H9 (cell line): ENCODE measurements at regions not wholly inside any gene's neighbourhood (a gene's known extent, or its start where the extent isn't known, plus 50 kb on each side); places are given as distances from the start of the nearest gene placed in this dataset.

Experiments
- DNase-seq: peaks from one replicate; pipeline ENCODE4 v3.0.0-alpha.2; 2017
- H2AFZ ChIP-seq: one replicate; pipeline ENCODE4 v1.6.1; 2013; ENCODE audit warnings: mild to moderate bottlenecking, low read length, control low read depth, moderate library complexity
- H2AK5ac ChIP-seq: 2 replicates; pipeline ENCODE4 v1.6.1; 2013; ENCODE audit warnings: low read length, control low read depth, mixed read lengths; ENCODE audit not compliant: insufficient read length
- H2BK120ac ChIP-seq: one replicate; pipeline ENCODE4 v1.6.1; 2013; ENCODE audit warnings: low read depth, mild to moderate bottlenecking, low read length, control low read depth, inconsistent platforms; ENCODE audit not compliant: poor library complexity, severe bottlenecking
- H2BK12ac ChIP-seq: 2 replicates; pipeline ENCODE4 v1.6.1; 2013; ENCODE audit warnings: low read length, control low read depth, mixed read lengths, low read depth; ENCODE audit not compliant: insufficient read length
- H2BK15ac ChIP-seq: 2 replicates; pipeline ENCODE4 v1.6.1; 2013; ENCODE audit warnings: low read depth, low read length, control low read depth
- H2BK20ac ChIP-seq: one replicate; pipeline ENCODE4 v1.6.1; 2013; ENCODE audit warnings: low read depth, mild to moderate bottlenecking, low read length, control low read depth, inconsistent platforms; ENCODE audit not compliant: poor library complexity, severe bottlenecking
- H2BK5ac ChIP-seq: 2 replicates; pipeline ENCODE4 v1.6.1; 2013; ENCODE audit warnings: low read length, control low read depth, mixed read lengths; ENCODE audit not compliant: insufficient read length
- H3K14ac ChIP-seq: 2 replicates; pipeline ENCODE4 v1.6.1; 2013; ENCODE audit warnings: low read length, control low read depth; ENCODE audit not compliant: insufficient read depth
- H3K18ac ChIP-seq: 2 replicates; pipeline ENCODE4 v1.6.1; 2013; ENCODE audit warnings: low read depth, mild to moderate bottlenecking, mixed read lengths, low read length, control low read depth; ENCODE audit not compliant: insufficient read length
- H3K23ac ChIP-seq: 2 replicates; pipeline ENCODE4 v1.6.1; 2013; ENCODE audit warnings: low read length, control low read depth, mixed read lengths, low read depth; ENCODE audit not compliant: insufficient read length
- H3K23me2 ChIP-seq: 2 replicates; pipeline ENCODE4 v1.6.1; 2013; ENCODE audit warnings: low read depth, mild to moderate bottlenecking, mixed read lengths, low read length, control low read depth; ENCODE audit not compliant: insufficient read length, poor library complexity, severe bottlenecking
- H3K27ac ChIP-seq: 2 replicates; pipeline ENCODE4 v1.5.1; 2013; ENCODE audit warnings: low read length, control low read depth, mixed read lengths, low read depth; ENCODE audit not compliant: insufficient read length
- H3K27me3 ChIP-seq: 2 replicates; pipeline ENCODE4 v1.6.1; 2013; ENCODE audit warnings: low read length, control low read depth, inconsistent platforms; ENCODE audit not compliant: insufficient read depth
- H3K4ac ChIP-seq: 2 replicates; pipeline ENCODE4 v1.6.1; 2013; ENCODE audit warnings: low read depth, mild to moderate bottlenecking, control low read depth, inconsistent platforms, low read length, moderate library complexity
- H3K4me1 ChIP-seq: 2 replicates; pipeline ENCODE4 v1.6.1; 2013; ENCODE audit warnings: low read length, control low read depth, inconsistent platforms; ENCODE audit not compliant: insufficient read depth
- H3K4me2 ChIP-seq: 2 replicates; pipeline ENCODE4 v1.6.1; 2013; ENCODE audit warnings: low read length, control low read depth, mixed read lengths; ENCODE audit not compliant: insufficient read length, insufficient read depth
- H3K56ac ChIP-seq: 2 replicates; pipeline ENCODE4 v1.6.1; 2013; ENCODE audit warnings: low read depth, mild to moderate bottlenecking, mixed read lengths, low read length, control low read depth; ENCODE audit not compliant: insufficient read length
- H3K79me1 ChIP-seq: 2 replicates; pipeline ENCODE4 v1.6.1; 2013; ENCODE audit warnings: low read depth, mild to moderate bottlenecking, moderate library complexity, low read length, control low read depth, inconsistent platforms; ENCODE audit not compliant: insufficient read depth, poor library complexity, severe bottlenecking
- H3K79me2 ChIP-seq: 2 replicates; pipeline ENCODE4 v1.6.1; 2013; ENCODE audit warnings: low read length, control low read depth, inconsistent platforms; ENCODE audit not compliant: insufficient read depth
- H3K9ac ChIP-seq: 2 replicates; pipeline ENCODE4 v1.6.1; 2013; ENCODE audit warnings: low read length, control low read depth, mixed read lengths; ENCODE audit not compliant: insufficient read length; ENCODE audit errors: extremely low read depth
- H3K9me3 ChIP-seq: one replicate; pipeline ENCODE4 v1.6.1; 2013; ENCODE audit warnings: low read depth, low read length, inconsistent platforms; ENCODE audit not compliant: control insufficient read depth
- H3T11ph ChIP-seq: one replicate; pipeline ENCODE4 v1.6.1; 2013; ENCODE audit warnings: mild to moderate bottlenecking, low read length, control low read depth, inconsistent platforms
- H4K20me1 ChIP-seq: one replicate; pipeline ENCODE4 v1.6.1; 2013; ENCODE audit not compliant: control insufficient read depth, insufficient read length, insufficient read depth
- H4K5ac ChIP-seq: 2 replicates; pipeline ENCODE4 v1.6.1; 2013; ENCODE audit warnings: low read depth, mild to moderate bottlenecking, mixed read lengths, low read length, control low read depth; ENCODE audit not compliant: insufficient read length
- H4K8ac ChIP-seq: replicated peaks from 2 replicates; pipeline ENCODE4 v1.6.1; 2013; ENCODE audit warnings: low read length, control low read depth, mixed read lengths, low read depth; ENCODE audit not compliant: insufficient read length
- H4K91ac ChIP-seq: 2 replicates; pipeline ENCODE4 v1.6.1; 2013; ENCODE audit warnings: low read depth, mild to moderate bottlenecking, moderate library complexity, mixed read lengths, low read length, control low read depth; ENCODE audit not compliant: insufficient read length
- H3K27ac Mint-ChIP-seq, 3 experiments: 2 replicates in 2 of 3; 3 replicates in 1 of 3; pipeline ENCODE4 v1.8.0; 2020 to 2021; ENCODE audit warnings: mixed read lengths in 3 of 3, mild to moderate bottlenecking in 1 of 3, moderate library complexity in 1 of 3
- H3K27me3 Mint-ChIP-seq: 2 replicates; pipeline ENCODE4 v1.8.0; 2021; ENCODE audit warnings: low read depth, mild to moderate bottlenecking, moderate library complexity, mixed read lengths
- H3K36me3 Mint-ChIP-seq, 3 experiments: 2 replicates in 2 of 3; 3 replicates in 1 of 3; pipeline ENCODE4 v1.8.0; 2020 to 2021; ENCODE audit warnings: low read depth in 3 of 3, mixed read lengths in 3 of 3; ENCODE audit not compliant: insufficient read depth in 1 of 3
- H3K4me1 Mint-ChIP-seq, 2 experiments: 2 replicates each; pipeline ENCODE4 v1.8.0; 2020; ENCODE audit warnings: mixed read lengths in 2 of 2
- H3K4me3 Mint-ChIP-seq, 2 experiments: 2 replicates in 1 of 2; 3 replicates in 1 of 2; pipeline ENCODE4 v1.8.0; 2020 to 2021; ENCODE audit warnings: mild to moderate bottlenecking in 2 of 2, mixed read lengths in 2 of 2, moderate library complexity in 1 of 2
- H3K9me3 Mint-ChIP-seq, 2 experiments: 2 replicates in 1 of 2; 3 replicates in 1 of 2; pipeline ENCODE4 v1.8.0; 2020; ENCODE audit warnings: mild to moderate bottlenecking in 2 of 2, mixed read lengths in 2 of 2, moderate library complexity in 1 of 2
- CTCF ChIP-seq: fragments of 200-600 bp; sonication (generic); conservative IDR thresholded peaks from 3 replicates; pipeline ENCODE4 v1.8.0; 2021; ENCODE audit warnings: antibody characterized with exemption, mild to moderate bottlenecking
- WGBS: extraction: QIAGEN DNeasy Blood & Tissue Kit; methylation state at CpG from one replicate; pipeline ENCODE4 v1.1.7; 2013; ENCODE audit warnings: missing lambda C conversion rate, low lambda C conversion rate, mixed read lengths; ENCODE audit not compliant: insufficient read length; ENCODE audit errors: extremely low coverage; 5-methylcytosine and 5-hydroxymethylcytosine counted together

DNA sequence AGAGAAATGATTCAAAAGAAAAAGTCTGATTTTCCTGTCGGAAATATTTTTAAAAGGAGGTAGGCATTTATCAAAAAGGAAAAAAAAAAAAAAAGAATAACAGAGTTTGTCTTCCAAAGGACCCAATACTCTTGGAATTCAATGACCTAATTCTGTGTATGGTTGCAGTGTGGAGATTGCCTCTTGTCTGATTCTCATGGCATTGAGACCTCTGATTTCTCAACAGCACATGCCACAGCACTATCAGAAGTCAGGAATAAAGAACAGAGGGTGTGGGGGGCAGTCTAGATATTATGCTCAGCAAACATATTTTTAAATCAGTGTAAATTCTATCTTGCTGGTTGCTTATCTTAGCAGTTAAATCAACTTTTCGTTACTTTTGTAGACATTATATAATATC is 81.3 kb upstream of the SOX9 start:
- H4K20me1 ChIP-seq = no peaks in the 10 kb centered on the region
- Mint-ChIP-seq H3K27ac (no peak overlapping the region), H3K4me3 (no peak overlapping the region), H3K36me3 (peaks cover 0 to 2% (median 0%) of the 10 kb centered on the region in 3 experiments; a peak in 2 of 7 replicates), H3K27me3 (no peaks in the 10 kb centered on the region; the same call in none of the 2 replicates), H3K9me3 (no peaks in the 10 kb centered on the region; a peak in 2 of 5 replicates), H3K4me1 (peaks cover 2% of the 10 kb centered on the region in 2 experiments; a peak in 3 of 4 replicates)
- H4K8ac ChIP-seq = no peak overlapping the region
- H3K79me2 ChIP-seq = no peaks in the 10 kb centered on the region
- H3T11ph ChIP-seq = no peak overlapping the region
- no peak overlapping the region for H2BK15ac ChIP-seq
- no peak overlapping the region for H3K18ac ChIP-seq
- H2BK12ac ChIP-seq = no peak overlapping the region
- no peak overlapping the region for H2BK120ac ChIP-seq
- no CpG with 5 or more reads among the region's 2 CpGs for WGBS
- no peak overlapping the region for H3K23ac ChIP-seq
- H3K4me1 ChIP-seq = no peaks in the 10 kb centered on the region
- H3K27me3 ChIP-seq = no peaks in the 10 kb centered on the region
- no peak overlapping the region for H2AFZ ChIP-seq
- no peaks in the 10 kb centered on the region for H3K9me3 ChIP-seq
- H3K79me1 ChIP-seq = no peaks in the 10 kb centered on the region
- no peak overlapping the region for H4K5ac ChIP-seq
- no peak for TF ChIP-seq CTCF
- H4K91ac ChIP-seq = no peak overlapping the region
- no peak for DNase-seq
- H3K4me2 ChIP-seq = no peak overlapping the region
- H3K4ac ChIP-seq = no peak overlapping the region
- H3K27ac ChIP-seq = no peak overlapping the region
- H3K9ac ChIP-seq = no peak overlapping the region
- H3K23me2 ChIP-seq = no peaks in the 10 kb centered on the region
- H2BK20ac ChIP-seq = no peak overlapping the region
- no peak overlapping the region for H3K56ac ChIP-seq
- H2AK5ac ChIP-seq = no peak overlapping the region
- no peak overlapping the region for H2BK5ac ChIP-seq
- no peak overlapping the region for H3K14ac ChIP-seq
